Transverse colon (tissue), 3 donors: ENCODE measurements at regions not wholly inside any gene's neighbourhood (a gene's known extent, or its start where the extent isn't known, plus 50 kb on each side); places are given as distances from the start of the nearest gene placed in this dataset.

ENCODE experiments used
- POLR2A ChIP-seq: fragments of 450-650 bp; IDR thresholded peaks from one replicate; pipeline ENCODE4 v1.6.1; 2016; ENCODE audit warnings: antibody characterized with exemption, mild to moderate bottlenecking, moderate library complexity
- TF ChIP-seq, protein P1 (sequence below), 5 experiments: fragments of 200-600 bp in 3 of 5; fragments of 450-650 bp in 2 of 5; sonication (generic) in 3 of 5; IDR thresholded peaks; 1 replicate in 2 of 5; 2 replicates in 3 of 5; pipeline ENCODE4 v1.5.1; 2016 to 2017; ENCODE audit warnings: antibody characterized with exemption in 5 of 5, inconsistent platforms in 3 of 5, mild to moderate bottlenecking in 2 of 5, moderate library complexity in 1 of 5

DNA sequence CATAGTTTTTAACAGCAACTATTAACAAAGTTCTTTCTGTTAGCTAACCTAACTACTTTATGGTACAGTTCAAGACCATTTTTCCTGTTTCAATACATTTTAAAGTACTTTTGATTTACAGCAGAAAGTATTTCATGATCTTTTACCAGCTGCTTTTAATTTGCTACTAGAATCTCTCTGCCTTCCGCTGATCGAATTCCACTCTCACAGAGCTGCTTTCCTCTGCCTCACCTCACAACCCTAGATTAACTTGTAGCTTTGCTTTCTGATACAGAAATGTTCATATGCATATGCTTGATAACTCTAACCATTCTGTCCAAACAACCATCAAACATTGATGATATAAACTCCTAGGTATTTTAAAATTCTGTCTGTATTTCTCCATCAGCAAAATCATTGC lies 463.2 kb upstream of the ZEB2 start:
- TF ChIP-seq, protein P1, sequence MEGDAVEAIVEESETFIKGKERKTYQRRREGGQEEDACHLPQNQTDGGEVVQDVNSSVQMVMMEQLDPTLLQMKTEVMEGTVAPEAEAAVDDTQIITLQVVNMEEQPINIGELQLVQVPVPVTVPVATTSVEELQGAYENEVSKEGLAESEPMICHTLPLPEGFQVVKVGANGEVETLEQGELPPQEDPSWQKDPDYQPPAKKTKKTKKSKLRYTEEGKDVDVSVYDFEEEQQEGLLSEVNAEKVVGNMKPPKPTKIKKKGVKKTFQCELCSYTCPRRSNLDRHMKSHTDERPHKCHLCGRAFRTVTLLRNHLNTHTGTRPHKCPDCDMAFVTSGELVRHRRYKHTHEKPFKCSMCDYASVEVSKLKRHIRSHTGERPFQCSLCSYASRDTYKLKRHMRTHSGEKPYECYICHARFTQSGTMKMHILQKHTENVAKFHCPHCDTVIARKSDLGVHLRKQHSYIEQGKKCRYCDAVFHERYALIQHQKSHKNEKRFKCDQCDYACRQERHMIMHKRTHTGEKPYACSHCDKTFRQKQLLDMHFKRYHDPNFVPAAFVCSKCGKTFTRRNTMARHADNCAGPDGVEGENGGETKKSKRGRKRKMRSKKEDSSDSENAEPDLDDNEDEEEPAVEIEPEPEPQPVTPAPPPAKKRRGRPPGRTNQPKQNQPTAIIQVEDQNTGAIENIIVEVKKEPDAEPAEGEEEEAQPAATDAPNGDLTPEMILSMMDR (IDR thresholded peaks at IDR 0.05) = no peak
- no peak for TF ChIP-seq POLR2A
